OCI-LY1 (cell line): ENCODE measurements at regions not wholly inside any gene's neighbourhood (a gene's known extent, or its start where the extent isn't known, plus 50 kb on each side); places are given as distances from the start of the nearest gene placed in this dataset.

ENCODE experiments used
- H2AFZ ChIP-seq: fragments of 200-600 bp; sonication (generic), shearing (Covaris generic); 2 replicates; pipeline ENCODE4 v1.6.0; 2014; ENCODE audit warnings: antibody characterized with exemption, mild to moderate bottlenecking, low read length
- H3F3A ChIP-seq: fragments of 200-600 bp; sonication (generic), shearing (Covaris generic); 2 replicates; pipeline ENCODE4 v1.6.0; 2014; ENCODE audit warnings: mild to moderate bottlenecking, antibody characterized with exemption, low read length, moderate library complexity; ENCODE audit not compliant: insufficient read depth
- H3K27ac ChIP-seq: fragments of 200-600 bp; sonication (generic); 2 replicates; pipeline ENCODE4 v1.5.1; 2014; ENCODE audit warnings: low read length, mixed run types, mild to moderate bottlenecking, low read depth; ENCODE audit not compliant: poor library complexity, severe bottlenecking
- H3K27me3 ChIP-seq: fragments of 200-600 bp; sonication (generic); 2 replicates; pipeline ENCODE4 v1.6.0; 2014; ENCODE audit warnings: antibody characterized with exemption, mild to moderate bottlenecking, low read length, moderate library complexity; ENCODE audit not compliant: insufficient read depth
- H3K36me3 ChIP-seq: fragments of 200-600 bp; sonication (generic); 2 replicates; pipeline ENCODE4 v1.6.1; 2014; ENCODE audit warnings: mild to moderate bottlenecking, antibody characterized with exemption, low read length, moderate library complexity, mixed read lengths; ENCODE audit not compliant: insufficient read depth
- H3K4me1 ChIP-seq: fragments of 200-600 bp; sonication (generic); 2 replicates; pipeline ENCODE4 v1.5.1; 2014; ENCODE audit warnings: mild to moderate bottlenecking, low read length, moderate library complexity; ENCODE audit not compliant: insufficient read depth, severe bottlenecking
- H3K4me2 ChIP-seq: fragments of 200-600 bp; sonication (generic), shearing (Covaris generic); 2 replicates; pipeline ENCODE4 v1.6.1; 2014; ENCODE audit warnings: low read length
- H3K4me3 ChIP-seq: fragments of 200-600 bp; sonication (generic); 2 replicates; pipeline ENCODE4 v1.5.1; 2014; ENCODE audit warnings: low read length, low read depth, mild to moderate bottlenecking, mixed read lengths; ENCODE audit not compliant: poor library complexity, severe bottlenecking
- H3K79me2 ChIP-seq: fragments of 200-600 bp; shearing (Covaris generic); 2 replicates; pipeline ENCODE4 v1.6.1; 2016; ENCODE audit warnings: mixed run types, low read length, mixed read lengths; ENCODE audit not compliant: insufficient read depth
- H3K9ac ChIP-seq: fragments of 200-600 bp; sonication (generic), shearing (Covaris generic); 2 replicates; pipeline ENCODE4 v1.6.1; 2014; ENCODE audit warnings: mild to moderate bottlenecking, low read length, mixed read lengths
- H3K9me2 ChIP-seq: fragments of 200-600 bp; sonication (generic), shearing (Covaris generic); 2 replicates; pipeline ENCODE4 v1.6.1; 2014; ENCODE audit warnings: low read depth, mild to moderate bottlenecking, low read length, mixed read lengths
- H3K9me3 ChIP-seq: fragments of 200-600 bp; shearing (Covaris generic); 2 replicates; pipeline ENCODE4 v1.6.1; 2014; ENCODE audit warnings: low read length, mixed read lengths
- H4K20me1 ChIP-seq: fragments of 200-600 bp; sonication (generic), shearing (Covaris generic); 2 replicates; pipeline ENCODE4 v1.6.0; 2016; ENCODE audit warnings: mild to moderate bottlenecking, low read length; ENCODE audit not compliant: insufficient read depth
- EZH2 ChIP-seq: fragments of 200-600 bp; sonication (generic), shearing (Covaris generic); IDR thresholded peaks from 2 replicates; pipeline ENCODE4 v1.8.0; 2017; ENCODE audit warnings: borderline replicate concordance, mixed run types, mild to moderate bottlenecking, antibody characterized with exemption, low read length, moderate library complexity, mixed read lengths
- TF ChIP-seq, protein P1 (sequence below): fragments of 200-600 bp; sonication (generic), shearing (Covaris generic); IDR thresholded peaks from 2 replicates; pipeline ENCODE4 v1.5.1; 2017; ENCODE audit warnings: mild to moderate bottlenecking, antibody characterized with exemption, low read length, moderate library complexity, mixed read lengths

- no peaks in the 10 kb centered on the region for H3K4me1 ChIP-seq
- no peaks in the 10 kb centered on the region; the same call in 1 of the 2 replicates for H3K36me3 ChIP-seq
- no peaks in the 10 kb centered on the region for H3K9me2 ChIP-seq
- peaks cover 10% of the 10 kb centered on the region; the same call in 1 of the 2 replicates for H3K9me3 ChIP-seq
- no peak overlapping the region for H3K4me3 ChIP-seq
- H3K79me2 ChIP-seq = no peaks in the 10 kb centered on the region
- no peaks in the 10 kb centered on the region for H3K27me3 ChIP-seq
- H2AFZ ChIP-seq = no peak overlapping the region
- H3K27ac ChIP-seq = no peak overlapping the region
- H4K20me1 ChIP-seq = no peaks in the 10 kb centered on the region
- no peaks in the 10 kb centered on the region for H3F3A ChIP-seq
- no peak overlapping the region for H3K9ac ChIP-seq
- TF ChIP-seq EZH2 = no peak
- TF ChIP-seq, protein P1, sequence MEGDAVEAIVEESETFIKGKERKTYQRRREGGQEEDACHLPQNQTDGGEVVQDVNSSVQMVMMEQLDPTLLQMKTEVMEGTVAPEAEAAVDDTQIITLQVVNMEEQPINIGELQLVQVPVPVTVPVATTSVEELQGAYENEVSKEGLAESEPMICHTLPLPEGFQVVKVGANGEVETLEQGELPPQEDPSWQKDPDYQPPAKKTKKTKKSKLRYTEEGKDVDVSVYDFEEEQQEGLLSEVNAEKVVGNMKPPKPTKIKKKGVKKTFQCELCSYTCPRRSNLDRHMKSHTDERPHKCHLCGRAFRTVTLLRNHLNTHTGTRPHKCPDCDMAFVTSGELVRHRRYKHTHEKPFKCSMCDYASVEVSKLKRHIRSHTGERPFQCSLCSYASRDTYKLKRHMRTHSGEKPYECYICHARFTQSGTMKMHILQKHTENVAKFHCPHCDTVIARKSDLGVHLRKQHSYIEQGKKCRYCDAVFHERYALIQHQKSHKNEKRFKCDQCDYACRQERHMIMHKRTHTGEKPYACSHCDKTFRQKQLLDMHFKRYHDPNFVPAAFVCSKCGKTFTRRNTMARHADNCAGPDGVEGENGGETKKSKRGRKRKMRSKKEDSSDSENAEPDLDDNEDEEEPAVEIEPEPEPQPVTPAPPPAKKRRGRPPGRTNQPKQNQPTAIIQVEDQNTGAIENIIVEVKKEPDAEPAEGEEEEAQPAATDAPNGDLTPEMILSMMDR = no peak
- H3K4me2 ChIP-seq = no peak overlapping the region
These were observed 316.2 kb upstream of the TRIB2 start for GRCh38 chr2:12400543-12400942.

GRCh38 chr2:12402440-12403139 lies 314.1 kb upstream of the TRIB2 start:
- no peaks in the 10 kb centered on the region for H3K27me3 ChIP-seq
- H3F3A ChIP-seq = no peaks in the 10 kb centered on the region
- no peak overlapping the region for H3K27ac ChIP-seq
- TF ChIP-seq EZH2 = no peak
- TF ChIP-seq, protein P1 = no peak
- no peak overlapping the region for H3K4me2 ChIP-seq
- no peak overlapping the region for H3K4me3 ChIP-seq
- H4K20me1 ChIP-seq = no peaks in the 10 kb centered on the region
- H3K9me3 ChIP-seq = peaks cover 10% of the 10 kb centered on the region; the same call in 1 of the 2 replicates
- H3K79me2 ChIP-seq = no peaks in the 10 kb centered on the region
- H3K4me1 ChIP-seq = no peaks in the 10 kb centered on the region
- no peaks in the 10 kb centered on the region; the same call in 1 of the 2 replicates for H3K36me3 ChIP-seq
- H3K9ac ChIP-seq = no peak overlapping the region
- no peaks in the 10 kb centered on the region for H3K9me2 ChIP-seq
- H2AFZ ChIP-seq = no peak overlapping the region

GRCh38 chr2:12404497-12404896 lies 312.2 kb upstream of the TRIB2 start:
- Histone ChIP-seq H3K27me3 (no peaks in the 10 kb centered on the region), H3K79me2 (no peaks in the 10 kb centered on the region), H3F3A (no peaks in the 10 kb centered on the region), H3K27ac (no peak overlapping the region), H3K4me1 (no peaks in the 10 kb centered on the region), H2AFZ (no peak overlapping the region), H3K9ac (no peak overlapping the region), H3K4me3 (no peak overlapping the region), H4K20me1 (no peaks in the 10 kb centered on the region), H3K36me3 (no peaks in the 10 kb centered on the region; the same call in 1 of the 2 replicates), H3K9me3 (peaks cover 10% of the 10 kb centered on the region; the same call in 1 of the 2 replicates), H3K9me2 (no peaks in the 10 kb centered on the region), H3K4me2 (no peak overlapping the region)
- TF ChIP-seq, protein P1 = no peak
- TF ChIP-seq EZH2 = no peak
